H1 (cell line): ENCODE measurements at regions not wholly inside any gene's neighbourhood (a gene's known extent, or its start where the extent isn't known, plus 50 kb on each side); places are given as distances from the start of the nearest gene placed in this dataset.

Experiments
- CHD7 ChIP-seq: fragments of 300-600 bp; sonication (generic); IDR thresholded peaks from 2 replicates; pipeline ENCODE4 v1.7.1; 2012; ENCODE audit warnings: low read length, moderate library complexity, mild to moderate bottlenecking, inconsistent platforms; ENCODE audit not compliant: insufficient replicate concordance
- HDAC6 ChIP-seq: IDR thresholded peaks from one replicate; pipeline ENCODE4 v1.7.1; 2012; ENCODE audit warnings: low read depth, mild to moderate bottlenecking, inconsistent platforms, low read length, moderate library complexity
- USF2 ChIP-seq: IDR thresholded peaks from 2 replicates; pipeline ENCODE4 v1.6.1; 2011; ENCODE audit warnings: low read length, improper control_type of control experiment

- TF ChIP-seq CHD7 (no peak), USF2 (no peak), HDAC6 (no peak)
- TF ChIP-seq, all 59 proteins: peak for 0
Observed at GRCh38 chr13:40191186-40191980, 475.1 kb downstream of the FOXO1 start (continued).
